Smooth muscle cell (in vitro differentiated cells): ENCODE measurements at regions not wholly inside any gene's neighbourhood (a gene's known extent, or its start where the extent isn't known, plus 50 kb on each side); places are given as distances from the start of the nearest gene placed in this dataset.

ENCODE experiments used
- DNase-seq: peaks from one replicate; lab custom pipeline; 2025; ENCODE audit not compliant: unreplicated experiment; lab: John Stamatoyannopoulos, UW
- H2AFZ ChIP-seq: fragments of 200-600 bp; sonication (generic); 2 replicates; pipeline ENCODE4 v1.6.0; 2016; ENCODE audit warnings: antibody characterized with exemption, low read depth, mild to moderate bottlenecking
- H3F3A ChIP-seq: fragments of 200-600 bp; sonication (generic); 2 replicates; pipeline ENCODE4 v1.6.0; 2017; ENCODE audit warnings: antibody characterized with exemption, low read depth
- H3K27ac ChIP-seq: fragments of 200-600 bp; sonication (generic); 2 replicates; pipeline ENCODE4 v1.5.1; 2016; ENCODE audit warnings: low read depth, mild to moderate bottlenecking
- H3K27me3 ChIP-seq: fragments of 200-600 bp; sonication (generic); 2 replicates; pipeline ENCODE4 v1.6.1; 2016; ENCODE audit warnings: low read depth, mild to moderate bottlenecking
- H3K36me3 ChIP-seq: fragments of 200-600 bp; sonication (generic); 2 replicates; pipeline ENCODE4 v1.5.1; 2016; ENCODE audit warnings: low read depth
- H3K4me1 ChIP-seq: fragments of 200-600 bp; sonication (generic); 2 replicates; pipeline ENCODE4 v1.5.1; 2016; ENCODE audit warnings: low read depth
- H3K4me2 ChIP-seq: fragments of 200-600 bp; sonication (generic); 2 replicates; pipeline ENCODE4 v1.6.0; 2016; ENCODE audit warnings: mild to moderate bottlenecking
- H3K4me3 ChIP-seq: fragments of 200-600 bp; sonication (generic); 2 replicates; pipeline ENCODE4 v1.5.1; 2016; ENCODE audit warnings: mild to moderate bottlenecking
- H3K79me2 ChIP-seq: fragments of 200-600 bp; sonication (generic); 2 replicates; pipeline ENCODE4 v1.6.0; 2016; ENCODE audit warnings: low read depth, mild to moderate bottlenecking
- H3K9ac ChIP-seq: fragments of 200-600 bp; sonication (generic); 2 replicates; pipeline ENCODE4 v1.6.0; 2016; ENCODE audit warnings: low read depth
- H3K9me3 ChIP-seq: fragments of 200-600 bp; sonication (generic); replicated peaks from 2 replicates; pipeline ENCODE4 v1.5.1; 2016; ENCODE audit warnings: low read depth
- H4K20me1 ChIP-seq: fragments of 200-600 bp; sonication (generic); 2 replicates; pipeline ENCODE4 v1.6.0; 2016; ENCODE audit warnings: low read depth
- WGBS: methylation state at CpG from one replicate; pipeline ENCODE4 v1.1.7; 2016; ENCODE audit warnings: low lambda C conversion rate; 5-methylcytosine and 5-hydroxymethylcytosine counted together
- TF ChIP-seq, protein P1 (sequence below): fragments of 200-600 bp; sonication (generic); IDR thresholded peaks from 2 replicates; pipeline ENCODE4 v1.5.1; 2017; ENCODE audit warnings: borderline replicate concordance, mild to moderate bottlenecking, antibody characterized with exemption; ENCODE audit not compliant: insufficient read depth, poor library complexity, severe bottlenecking

DNA sequence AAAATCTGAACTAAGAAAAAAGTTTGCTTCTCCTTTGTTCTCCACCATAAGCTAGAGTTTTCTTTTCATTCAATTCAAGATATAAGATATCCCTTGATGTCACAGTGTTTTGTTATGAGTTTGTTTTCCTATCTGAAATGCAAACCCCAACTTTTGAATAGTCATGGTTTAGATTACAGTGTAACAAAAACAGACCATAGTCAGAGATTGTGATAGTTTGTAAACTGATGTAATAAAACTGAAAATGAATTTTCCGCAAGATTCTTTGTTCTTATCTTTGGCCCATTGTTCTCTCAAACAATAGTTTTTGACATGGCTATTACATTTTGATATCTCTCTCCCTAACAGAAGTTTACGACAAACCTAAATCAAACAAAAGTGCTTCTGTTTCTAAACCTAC, 121.7 kb upstream of the GADL1 start:
- Histone ChIP-seq H4K20me1 (no peaks in the 10 kb centered on the region), H3K4me3 (no peak overlapping the region), H3K4me2 (no peak overlapping the region), H3K27ac (no peak overlapping the region), H3K79me2 (no peaks in the 10 kb centered on the region), H3K9me3 (no peaks in the 10 kb centered on the region), H3K27me3 (no peaks in the 10 kb centered on the region), H2AFZ (no peak overlapping the region), H3F3A (no peaks in the 10 kb centered on the region), H3K36me3 (no peaks in the 10 kb centered on the region), H3K9ac (no peak overlapping the region), H3K4me1 (no peaks in the 10 kb centered on the region)
- no peak for DNase-seq
- TF ChIP-seq, protein P1, sequence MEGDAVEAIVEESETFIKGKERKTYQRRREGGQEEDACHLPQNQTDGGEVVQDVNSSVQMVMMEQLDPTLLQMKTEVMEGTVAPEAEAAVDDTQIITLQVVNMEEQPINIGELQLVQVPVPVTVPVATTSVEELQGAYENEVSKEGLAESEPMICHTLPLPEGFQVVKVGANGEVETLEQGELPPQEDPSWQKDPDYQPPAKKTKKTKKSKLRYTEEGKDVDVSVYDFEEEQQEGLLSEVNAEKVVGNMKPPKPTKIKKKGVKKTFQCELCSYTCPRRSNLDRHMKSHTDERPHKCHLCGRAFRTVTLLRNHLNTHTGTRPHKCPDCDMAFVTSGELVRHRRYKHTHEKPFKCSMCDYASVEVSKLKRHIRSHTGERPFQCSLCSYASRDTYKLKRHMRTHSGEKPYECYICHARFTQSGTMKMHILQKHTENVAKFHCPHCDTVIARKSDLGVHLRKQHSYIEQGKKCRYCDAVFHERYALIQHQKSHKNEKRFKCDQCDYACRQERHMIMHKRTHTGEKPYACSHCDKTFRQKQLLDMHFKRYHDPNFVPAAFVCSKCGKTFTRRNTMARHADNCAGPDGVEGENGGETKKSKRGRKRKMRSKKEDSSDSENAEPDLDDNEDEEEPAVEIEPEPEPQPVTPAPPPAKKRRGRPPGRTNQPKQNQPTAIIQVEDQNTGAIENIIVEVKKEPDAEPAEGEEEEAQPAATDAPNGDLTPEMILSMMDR: no peak
- WGBS: 83% methylated on average over 2 of the region's 2 CpGs

DNA sequence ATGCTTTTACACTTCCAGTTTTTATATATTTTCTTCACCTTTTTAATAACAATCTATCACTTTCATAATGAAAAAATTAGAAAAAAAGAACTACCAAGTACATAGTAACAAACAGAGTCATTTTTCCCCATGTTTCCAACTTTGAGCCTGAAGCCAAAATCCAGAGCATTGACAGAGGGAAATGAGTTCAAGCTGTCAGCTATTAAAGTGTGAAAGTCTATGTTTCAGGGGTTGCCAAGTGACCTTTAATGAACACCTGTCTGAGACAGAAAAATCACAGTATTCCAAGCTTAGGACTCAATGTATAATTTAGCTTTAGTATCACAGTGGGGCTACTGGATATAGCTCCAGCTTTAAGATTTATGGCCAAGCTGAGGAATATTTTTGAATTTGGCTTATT, 128.3 kb upstream of the GADL1 start:
- Histone ChIP-seq H3K9ac (no peak overlapping the region), H3K79me2 (no peaks in the 10 kb centered on the region), H3K4me1 (no peaks in the 10 kb centered on the region), H4K20me1 (no peaks in the 10 kb centered on the region), H3K4me2 (no peak overlapping the region), H3K27me3 (no peaks in the 10 kb centered on the region), H3K4me3 (no peak overlapping the region), H3K36me3 (no peaks in the 10 kb centered on the region), H3K27ac (no peak overlapping the region), H2AFZ (no peak overlapping the region), H3K9me3 (no peaks in the 10 kb centered on the region), H3F3A (no peaks in the 10 kb centered on the region)
- TF ChIP-seq, protein P1: no peak
- DNase-seq: no peak

DNA sequence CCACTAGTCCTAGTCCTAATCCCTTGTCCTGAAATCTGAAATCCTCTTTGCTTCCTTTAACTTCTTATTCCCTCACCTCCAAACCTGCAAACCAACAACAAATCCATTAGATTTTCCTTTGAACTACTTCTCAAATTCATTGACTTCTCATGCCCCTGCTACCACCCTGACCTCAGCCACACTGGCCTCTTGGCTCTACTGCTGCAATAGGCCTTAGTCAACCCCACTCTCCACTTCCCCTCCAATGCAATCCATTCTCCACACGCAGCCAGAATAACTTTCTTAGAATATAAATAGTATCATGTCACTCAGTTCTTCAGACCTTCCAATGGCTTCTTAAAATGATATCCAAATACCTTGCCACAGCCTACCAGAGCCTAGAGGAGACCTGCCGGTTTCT, 131.1 kb upstream of the GADL1 start:
- no peak for DNase-seq
- Histone ChIP-seq H3K9me3 (no peaks in the 10 kb centered on the region), H3K4me3 (no peak overlapping the region), H3K9ac (no peak overlapping the region), H3F3A (no peaks in the 10 kb centered on the region), H2AFZ (no peak overlapping the region), H4K20me1 (no peaks in the 10 kb centered on the region), H3K27me3 (no peaks in the 10 kb centered on the region), H3K36me3 (no peaks in the 10 kb centered on the region), H3K4me1 (no peaks in the 10 kb centered on the region), H3K27ac (no peak overlapping the region), H3K79me2 (no peaks in the 10 kb centered on the region), H3K4me2 (no peak overlapping the region)
- WGBS: 97% methylated on average over 2 of the region's 2 CpGs
- TF ChIP-seq, protein P1: no peak

DNA sequence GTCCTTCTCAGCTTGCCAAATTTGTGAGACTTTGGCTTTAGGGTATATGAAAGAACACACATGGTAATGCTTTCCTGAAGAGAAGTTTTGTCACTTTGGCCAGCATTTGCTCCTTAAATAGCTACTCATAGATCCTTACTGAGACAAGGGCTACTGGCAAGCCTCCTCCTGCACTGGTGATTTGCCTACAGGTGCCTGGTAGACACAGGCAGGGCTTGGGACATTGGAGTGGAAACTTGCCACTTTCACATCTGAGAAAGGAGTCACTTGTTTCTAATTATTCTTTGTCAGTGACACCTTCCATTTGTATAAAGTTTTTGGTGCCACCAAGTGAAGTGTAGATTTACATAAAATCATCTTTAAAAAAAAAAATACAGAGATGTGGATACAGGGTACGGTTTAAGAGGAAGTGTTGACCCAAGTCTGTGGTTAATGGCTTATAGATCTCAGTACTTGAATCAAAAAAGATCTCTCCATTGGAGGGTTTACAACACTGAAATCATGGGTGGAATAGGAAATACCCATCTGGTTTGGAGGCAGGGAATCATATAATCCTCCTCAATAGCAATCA, 132.8 kb upstream of the GADL1 start:
- Histone ChIP-seq H3K9ac (no peak overlapping the region), H3K9me3 (no peaks in the 10 kb centered on the region), H3F3A (no peaks in the 10 kb centered on the region), H3K36me3 (no peaks in the 10 kb centered on the region), H3K27ac (no peak overlapping the region), H4K20me1 (no peaks in the 10 kb centered on the region), H3K79me2 (no peaks in the 10 kb centered on the region), H3K4me2 (no peak overlapping the region), H3K4me3 (no peak overlapping the region), H3K27me3 (no peaks in the 10 kb centered on the region), H3K4me1 (no peaks in the 10 kb centered on the region), H2AFZ (no peak overlapping the region)
- DNase-seq: no peak
- TF ChIP-seq, protein P1: no peak
- WGBS: 90% methylated on average over 1 of the region's 1 CpG
